Ovary (tissue), 3 donors: ENCODE measurements at regions not wholly inside any gene's neighbourhood (a gene's known extent, or its start where the extent isn't known, plus 50 kb on each side); places are given as distances from the start of the nearest gene placed in this dataset.
"Not testable (repeated sequence)": the region's sequence is repeated elsewhere in the genome, so short reads cannot be mapped to it uniquely, and the experiment has no call there.

Source experiments
- CTCF ChIP-seq, 3 donors: fragments of 450-650 bp in 2 of 3; fragments of 200-600 bp in 1 of 3; IDR thresholded peaks; one replicate each; pipeline versions ENCODE4 v1.5.1 to v1.8.0; 2016 to 2022; ENCODE audit warnings: antibody characterized with exemption in 3 of 3, mild to moderate bottlenecking in 1 of 3
- EP300 ChIP-seq: sonication (generic); formaldehyde crosslinking; IDR thresholded peaks from one replicate; pipeline ENCODE4 v1.6.1; 2017; ENCODE audit warnings: antibody characterized with exemption
- POLR2A ChIP-seq: fragments of 450-650 bp; IDR thresholded peaks from one replicate; pipeline ENCODE4 v1.6.1; 2017; ENCODE audit warnings: antibody characterized with exemption, mild to moderate bottlenecking, moderate library complexity
- donor health status: DM: no; HTN: no; CAD: no.

GRCh38 chr5:154596844-154597243 lies 118.8 kb upstream of the HAND1 start:
- TF ChIP-seq CTCF (IDR thresholded peaks at IDR 0.05); EP300; POLR2A: not testable (repeated sequence)
